ENCODE measurements at regions not wholly inside any gene's neighbourhood (a gene's known extent, or its start where the extent isn't known, plus 50 kb on each side); places are given as distances from the start of the nearest gene placed in this dataset.

DNA sequence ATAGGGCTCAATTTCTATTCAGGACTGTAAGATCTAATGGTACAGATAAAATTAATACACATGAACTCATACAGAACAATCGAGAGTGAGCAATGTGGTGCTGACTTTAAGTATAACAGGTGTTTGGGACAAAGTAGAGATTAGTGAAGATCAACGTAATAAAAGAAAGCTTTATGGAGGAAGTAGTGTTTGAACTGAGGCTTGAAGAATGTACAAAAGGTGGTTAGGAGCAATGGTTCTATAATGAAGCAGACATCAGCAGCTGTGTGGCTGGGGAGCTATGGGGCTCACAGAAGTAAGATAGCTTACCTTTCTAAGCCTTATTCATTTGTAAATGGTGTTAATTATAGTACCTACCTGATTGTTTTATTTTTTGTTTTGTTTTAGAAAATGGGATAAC lies 275.4 kb upstream of the RGMB start:
- no peak for DNase-seq
- Histone ChIP-seq H3K27ac (no peak overlapping the region), H3K9me3 (no peaks in the 10 kb centered on the region), H3K27me3 (no peaks in the 10 kb centered on the region), H3K4me1 (no peaks in the 10 kb centered on the region), H3K4me3 (no peak overlapping the region), H3K36me3 (no peaks in the 10 kb centered on the region)
- TF ChIP-seq, protein P1, sequence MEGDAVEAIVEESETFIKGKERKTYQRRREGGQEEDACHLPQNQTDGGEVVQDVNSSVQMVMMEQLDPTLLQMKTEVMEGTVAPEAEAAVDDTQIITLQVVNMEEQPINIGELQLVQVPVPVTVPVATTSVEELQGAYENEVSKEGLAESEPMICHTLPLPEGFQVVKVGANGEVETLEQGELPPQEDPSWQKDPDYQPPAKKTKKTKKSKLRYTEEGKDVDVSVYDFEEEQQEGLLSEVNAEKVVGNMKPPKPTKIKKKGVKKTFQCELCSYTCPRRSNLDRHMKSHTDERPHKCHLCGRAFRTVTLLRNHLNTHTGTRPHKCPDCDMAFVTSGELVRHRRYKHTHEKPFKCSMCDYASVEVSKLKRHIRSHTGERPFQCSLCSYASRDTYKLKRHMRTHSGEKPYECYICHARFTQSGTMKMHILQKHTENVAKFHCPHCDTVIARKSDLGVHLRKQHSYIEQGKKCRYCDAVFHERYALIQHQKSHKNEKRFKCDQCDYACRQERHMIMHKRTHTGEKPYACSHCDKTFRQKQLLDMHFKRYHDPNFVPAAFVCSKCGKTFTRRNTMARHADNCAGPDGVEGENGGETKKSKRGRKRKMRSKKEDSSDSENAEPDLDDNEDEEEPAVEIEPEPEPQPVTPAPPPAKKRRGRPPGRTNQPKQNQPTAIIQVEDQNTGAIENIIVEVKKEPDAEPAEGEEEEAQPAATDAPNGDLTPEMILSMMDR (IDR thresholded peaks at IDR 0.05) = no peak
- no peak for TF ChIP-seq POLR2A (IDR thresholded peaks at IDR 0.05)
- intact Hi-C loops (cut with DNase I; ENCODE audit: low total_unique reads) = no loop called here

DNA sequence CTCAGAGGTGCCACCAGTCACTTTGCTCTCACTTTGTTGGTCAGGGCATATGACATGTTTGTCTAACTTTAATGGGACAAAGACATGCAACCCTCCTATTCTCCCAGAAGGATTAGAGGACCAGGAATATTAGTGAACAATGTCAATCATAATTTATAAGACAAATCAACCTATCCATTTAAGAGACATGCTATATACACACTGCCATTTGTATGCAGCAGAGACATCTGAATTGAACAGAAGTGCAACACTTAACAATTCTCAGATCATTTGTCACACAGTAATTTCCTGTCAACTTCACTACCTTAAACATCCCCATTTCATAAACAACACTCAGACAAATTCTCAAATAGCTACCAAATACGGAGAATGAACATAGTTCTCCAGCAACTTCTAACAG lies 273.6 kb upstream of the RGMB start:
- Histone ChIP-seq H3K9me3 (no peaks in the 10 kb centered on the region), H3K4me1 (no peaks in the 10 kb centered on the region), H3K36me3 (no peaks in the 10 kb centered on the region), H3K27me3 (no peaks in the 10 kb centered on the region), H3K27ac (no peak overlapping the region), H3K4me3 (no peak overlapping the region)
- intact Hi-C loops (cut with DNase I; ENCODE audit: low total_unique reads) = no loop called here
- TF ChIP-seq POLR2A (IDR thresholded peaks at IDR 0.05) = no peak
- TF ChIP-seq, protein P1 (IDR thresholded peaks at IDR 0.05) = no peak
- DNase-seq = no peak

DNA sequence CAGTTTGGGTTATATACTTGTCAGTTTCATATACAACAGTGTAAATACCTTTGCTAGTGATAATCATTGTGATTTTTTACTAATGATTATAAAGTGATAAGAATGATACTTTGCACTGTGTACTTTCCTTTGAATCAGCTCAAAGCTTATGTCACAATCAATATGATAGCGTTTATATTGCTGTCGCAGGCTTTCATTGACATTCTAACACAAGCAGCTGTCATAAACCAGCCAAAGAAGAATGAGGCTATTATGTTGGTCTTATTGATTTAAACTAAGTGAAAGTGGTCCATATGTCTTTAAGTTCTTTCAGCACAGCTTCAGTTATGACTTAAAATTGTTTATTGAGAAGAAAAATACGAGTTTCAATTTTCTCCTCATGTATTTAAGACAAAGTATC lies 272.7 kb upstream of the RGMB start:
- Histone ChIP-seq H3K27me3 (no peaks in the 10 kb centered on the region), H3K4me3 (no peak overlapping the region), H3K36me3 (no peaks in the 10 kb centered on the region), H3K9me3 (no peaks in the 10 kb centered on the region), H3K4me1 (no peaks in the 10 kb centered on the region), H3K27ac (no peak overlapping the region)
- DNase-seq = no peak
- no peak for TF ChIP-seq POLR2A (IDR thresholded peaks at IDR 0.05)
- TF ChIP-seq, protein P1 (IDR thresholded peaks at IDR 0.05) = no peak
- intact Hi-C loops (cut with DNase I; ENCODE audit: low total_unique reads) = no loop called here

DNA sequence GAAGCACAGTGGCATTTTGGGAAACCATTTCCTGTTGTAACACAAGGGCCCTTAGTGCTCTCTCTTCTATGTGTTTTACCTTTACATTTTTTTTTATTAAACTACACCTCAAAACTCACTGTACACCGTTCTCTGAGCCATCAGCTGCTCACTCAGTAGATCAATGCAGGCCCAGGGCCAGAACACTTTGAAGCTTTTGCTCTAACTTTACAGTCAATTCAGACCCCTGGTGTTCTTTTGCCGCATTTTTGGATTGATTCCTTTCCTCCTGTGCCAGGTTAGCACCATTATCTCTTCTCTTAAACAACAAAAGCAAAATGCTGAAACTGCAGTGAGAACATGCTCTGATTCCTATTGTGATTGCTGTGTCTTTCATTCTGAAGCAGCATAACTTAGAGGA lies 269.8 kb upstream of the RGMB start:
- Histone ChIP-seq H3K4me1 (no peaks in the 10 kb centered on the region), H3K36me3 (no peaks in the 10 kb centered on the region), H3K9me3 (no peaks in the 10 kb centered on the region), H3K27ac (no peak overlapping the region), H3K27me3 (no peaks in the 10 kb centered on the region), H3K4me3 (no peak overlapping the region)
- DNase-seq = no peak
- intact Hi-C loops (cut with DNase I; ENCODE audit: low total_unique reads) = no loop called here
- TF ChIP-seq, protein P1 (IDR thresholded peaks at IDR 0.05) = no peak
- no peak for TF ChIP-seq POLR2A (IDR thresholded peaks at IDR 0.05)

DNA sequence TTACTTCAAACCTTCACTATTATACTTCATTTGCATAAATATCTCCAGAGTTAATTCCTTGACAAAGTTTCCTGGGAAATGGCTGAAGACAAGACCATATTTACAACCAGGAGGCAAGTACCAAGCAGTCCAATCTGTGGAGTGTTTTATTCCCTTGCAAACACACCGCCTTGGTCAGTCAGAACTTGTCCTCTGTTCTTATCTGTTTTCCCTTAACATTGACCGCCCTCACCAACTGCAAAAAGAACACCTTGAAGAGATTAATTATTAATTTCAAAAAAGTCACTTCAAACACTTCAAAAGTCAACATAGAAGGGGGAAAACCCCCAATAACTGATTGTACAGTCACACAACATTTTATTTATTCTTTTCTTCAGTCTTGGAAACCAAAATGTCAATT lies 269.0 kb upstream of the RGMB start:
- no peak for DNase-seq
- Histone ChIP-seq H3K27me3 (no peaks in the 10 kb centered on the region), H3K4me3 (no peak overlapping the region), H3K36me3 (no peaks in the 10 kb centered on the region), H3K27ac (no peak overlapping the region), H3K9me3 (no peaks in the 10 kb centered on the region), H3K4me1 (no peaks in the 10 kb centered on the region)
- no peak for TF ChIP-seq POLR2A (IDR thresholded peaks at IDR 0.05)
- TF ChIP-seq, protein P1 (IDR thresholded peaks at IDR 0.05) = no peak
- intact Hi-C loops (cut with DNase I; ENCODE audit: low total_unique reads) = no loop called here

Data from uterus (tissue), 3 donors.